GM21367 (cell line): ENCODE measurements at regions not wholly inside any gene's neighbourhood (a gene's known extent, or its start where the extent isn't known, plus 50 kb on each side); places are given as distances from the start of the nearest gene placed in this dataset.

ENCODE experiments used
- ATAC-seq: cut with Tn5 transposase; IDR thresholded peaks from one replicate; pipeline ENCODE4 v1.9.1; 2021; ENCODE audit not compliant: unreplicated experiment

DNA sequence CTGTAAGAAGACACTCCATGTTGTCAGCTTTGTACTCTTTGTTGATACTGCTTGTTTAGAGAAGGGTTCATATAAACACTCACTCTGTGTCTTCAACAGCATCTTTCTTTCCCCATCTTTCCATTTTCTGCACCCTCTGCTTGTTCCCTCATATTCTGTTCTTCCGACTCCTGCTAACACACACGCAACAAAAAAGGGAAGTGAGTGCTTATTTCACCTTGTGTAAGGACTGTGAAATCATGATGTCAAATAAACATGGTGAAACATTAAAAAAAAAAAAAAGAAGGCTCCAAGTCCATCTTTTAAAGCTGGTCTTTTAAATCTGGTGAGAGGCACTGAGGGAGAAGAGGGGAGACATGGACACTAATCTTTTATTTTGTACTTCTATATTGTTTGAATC, 145.4 kb downstream of the RPAP3 start:
- no peak for ATAC-seq

DNA sequence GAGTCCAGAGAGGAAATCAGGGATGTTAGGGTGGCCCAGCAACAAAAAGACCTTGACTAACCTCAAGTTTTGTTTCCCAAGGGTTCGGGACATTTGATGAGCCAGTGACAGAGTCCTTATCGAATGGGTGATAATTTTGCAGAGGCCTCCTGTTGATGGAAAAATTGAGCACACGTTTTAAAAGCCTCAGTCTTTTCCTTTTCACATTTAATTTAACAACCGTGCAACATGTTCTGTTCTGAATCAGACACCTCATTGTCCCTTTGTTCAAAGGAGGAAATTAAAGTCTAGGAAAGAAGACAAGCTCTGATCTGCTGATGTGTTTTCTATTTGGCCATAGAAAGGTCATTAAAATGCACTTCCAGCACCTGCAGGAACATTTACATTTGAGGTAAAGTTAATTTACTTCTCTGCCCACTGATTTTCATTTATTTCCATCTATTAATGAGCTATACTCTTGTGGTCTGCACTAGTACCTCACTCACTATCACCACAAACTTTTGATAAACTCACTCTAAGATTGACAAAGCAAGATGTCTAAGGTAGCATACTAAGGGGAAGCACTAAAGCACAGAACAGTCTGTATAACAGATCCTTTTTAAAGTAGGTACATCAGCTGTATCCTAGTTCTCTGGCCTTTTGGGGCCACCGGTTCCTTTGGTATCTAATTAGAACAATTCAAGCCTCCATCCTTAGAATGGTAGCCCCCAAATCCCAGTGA, 147.0 kb downstream of the RPAP3 start:
- ATAC-seq: no peak

- ATAC-seq: no peak
These were observed 148.4 kb downstream of the RPAP3 start for GRCh38 chr12:47557386-47557785.

DNA sequence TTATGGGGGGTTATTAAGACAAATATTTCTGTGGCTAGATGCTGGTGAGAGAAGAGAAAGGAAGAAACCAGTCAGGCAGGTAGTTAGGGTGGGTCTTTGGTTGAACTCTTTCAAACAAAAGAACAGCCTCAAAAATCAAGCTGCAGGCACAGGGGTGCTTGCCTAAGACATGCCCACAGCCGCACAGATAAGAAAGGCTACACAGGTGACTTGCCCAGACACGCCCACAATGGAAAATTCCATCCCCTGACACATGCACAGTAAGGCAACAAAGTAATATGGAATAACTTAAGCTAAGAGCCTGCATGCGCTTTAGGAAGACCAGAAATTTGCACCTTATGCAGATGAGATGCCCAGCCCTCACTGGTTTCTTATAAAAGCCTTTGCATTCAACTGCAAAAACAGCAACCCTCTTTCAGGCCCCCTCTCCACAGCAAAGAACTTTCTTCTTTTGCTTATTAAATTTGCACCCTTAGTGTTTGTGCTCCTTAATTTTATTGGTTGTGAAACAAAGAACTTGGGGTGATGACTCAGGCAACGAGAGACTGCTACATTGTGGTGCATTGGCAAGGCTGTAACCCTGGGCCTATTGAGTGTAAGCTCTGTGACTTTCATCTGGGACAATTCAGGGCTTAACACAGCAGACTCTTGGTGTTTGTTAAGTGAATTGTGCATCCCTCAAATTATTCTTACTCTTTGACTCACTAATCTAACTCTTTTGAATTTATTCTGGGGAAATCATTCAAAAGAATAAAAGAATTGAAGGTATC, 149.4 kb downstream of the RPAP3 start:
- ATAC-seq: no peak

DNA sequence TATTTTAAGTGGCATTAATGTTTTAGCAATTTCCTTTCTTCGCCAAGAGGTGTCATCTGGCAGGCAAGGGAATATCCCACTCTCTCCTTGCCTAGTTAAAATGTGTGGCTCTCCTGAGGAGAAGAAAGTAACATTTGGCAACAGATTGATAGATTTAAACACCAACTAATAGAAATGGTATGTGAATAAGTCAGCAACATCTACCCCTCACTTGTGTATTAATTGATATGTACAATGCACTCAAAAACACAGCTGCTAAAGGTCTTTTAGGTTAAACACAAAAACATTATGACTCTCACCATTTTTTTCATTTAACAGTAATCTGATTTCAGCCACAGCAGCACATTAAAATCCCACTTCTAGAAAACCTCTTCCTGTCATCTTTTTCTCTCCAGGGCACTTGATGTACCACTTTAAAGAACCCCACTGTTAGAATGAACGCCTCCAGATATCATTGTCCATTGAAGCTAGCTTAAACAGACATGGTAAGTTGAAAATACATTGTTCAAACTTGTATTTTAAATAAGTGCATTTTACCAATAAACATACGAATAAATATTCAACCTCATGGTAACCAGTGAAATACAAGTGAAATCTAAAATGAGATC, 151.7 kb downstream of the RPAP3 start:
- no peak for ATAC-seq

DNA sequence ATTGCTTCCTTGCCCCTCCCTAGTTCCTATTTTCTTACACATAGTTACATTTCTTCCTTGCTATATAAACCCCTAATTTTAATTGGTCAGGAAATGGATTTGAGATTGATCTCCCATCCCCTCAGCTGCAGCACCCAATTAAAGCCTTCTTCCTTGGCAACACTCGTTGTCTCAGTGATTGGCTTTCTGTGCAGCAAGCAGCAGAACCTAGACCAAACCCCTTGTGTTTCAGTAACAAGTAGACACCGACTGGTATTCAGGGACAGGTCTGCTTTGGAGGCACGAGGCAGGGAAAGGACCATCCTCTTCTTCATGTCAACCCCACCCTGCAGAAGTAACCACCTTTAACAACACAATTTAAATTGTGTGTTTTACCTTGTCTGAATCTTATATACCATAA, 152.6 kb downstream of the RPAP3 start:
- ATAC-seq: no peak

DNA sequence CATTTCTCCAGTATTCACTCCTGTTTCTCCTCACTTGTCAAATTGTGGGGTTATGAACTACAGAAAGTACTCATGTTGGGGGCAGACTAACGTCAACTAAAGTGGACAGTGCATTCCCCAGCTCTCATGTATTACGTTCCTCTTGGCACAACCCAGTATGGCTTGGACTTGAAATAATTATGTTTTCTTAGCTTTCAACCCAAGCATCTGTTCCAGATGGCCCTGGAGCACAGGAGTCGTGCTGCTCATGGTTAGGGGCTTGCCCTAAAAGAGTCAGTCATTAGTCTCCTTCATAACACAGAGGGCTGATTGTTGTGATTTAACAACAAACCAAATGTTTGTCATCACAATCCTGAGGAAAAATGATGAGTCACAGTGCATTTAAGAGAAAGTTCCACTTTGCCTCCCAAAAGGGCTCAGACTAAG, 154.4 kb downstream of the RPAP3 start:
- ATAC-seq: no peak

- no peak for ATAC-seq
These were observed 156.6 kb downstream of the RPAP3 start for GRCh38 chr12:47549258-47549657.

- no peak for ATAC-seq
These were observed 157.4 kb downstream of the RPAP3 start for GRCh38 chr12:47548401-47548800.

GRCh38 chr12:47547077-47547476, 158.8 kb downstream of the RPAP3 start:
- no peak for ATAC-seq

- no peak for ATAC-seq
These were observed 159.8 kb downstream of the RPAP3 start for GRCh38 chr12:47545938-47546609.

GRCh38 chr12:47534695-47535094, 171.1 kb downstream of the RPAP3 start:
- no peak for ATAC-seq

DNA sequence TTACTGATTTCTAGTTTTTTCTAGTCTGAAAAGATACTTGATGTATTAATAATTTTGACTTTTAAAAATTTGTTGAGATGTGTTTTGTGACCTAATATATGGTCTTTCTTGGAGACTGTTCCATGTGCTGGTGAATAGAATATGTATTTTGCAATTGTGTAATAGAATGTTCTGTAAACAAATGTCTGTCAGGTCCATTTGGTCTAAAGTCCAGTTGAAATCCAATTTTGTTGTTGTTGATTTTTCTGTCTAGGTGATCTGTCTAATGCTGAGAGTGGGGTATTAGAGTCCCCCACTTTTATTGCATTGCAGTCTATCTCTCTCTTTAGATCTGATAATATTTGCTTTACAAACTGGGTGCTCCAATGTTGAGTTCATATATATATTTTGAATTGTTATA, 175.8 kb downstream of the RPAP3 start:
- ATAC-seq: no peak

DNA sequence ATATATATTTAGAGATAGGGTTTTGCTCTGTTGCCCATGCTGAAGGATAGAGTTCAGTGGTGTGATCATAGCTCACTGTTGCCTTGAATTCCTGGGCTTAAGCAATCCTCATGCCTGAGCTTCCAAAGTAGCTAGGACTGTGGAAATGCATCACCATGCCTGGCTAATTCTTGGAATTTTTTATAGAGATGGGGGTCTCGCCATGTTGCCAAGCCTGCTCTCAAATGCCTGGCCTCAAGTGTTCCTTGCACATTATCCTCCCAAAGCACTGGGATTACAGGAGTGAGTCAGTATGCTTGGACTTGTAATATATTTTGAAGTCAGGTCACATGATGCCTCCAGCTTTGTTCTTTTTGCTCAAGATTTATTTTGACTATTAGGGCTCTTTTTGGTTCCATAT, 178.0 kb downstream of the RPAP3 start:
- ATAC-seq: no peak

DNA sequence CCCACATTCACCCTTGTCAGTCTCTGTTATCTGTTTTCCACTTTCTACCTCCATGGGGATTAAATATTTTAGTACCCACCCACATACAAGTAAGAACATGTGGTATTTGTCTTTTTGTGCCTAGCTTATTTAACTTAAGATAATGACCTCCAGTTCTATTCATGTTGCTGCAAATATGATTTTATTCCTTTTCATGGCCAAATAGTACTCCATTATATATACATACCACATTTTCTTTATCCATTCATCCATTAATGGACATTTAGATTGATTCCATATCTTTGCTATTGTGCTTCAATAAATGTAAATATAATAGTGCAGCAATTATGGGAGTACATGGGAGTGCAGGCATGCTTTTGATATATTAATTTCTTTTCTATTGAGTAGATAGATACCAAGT, 185.8 kb downstream of the RPAP3 start:
- ATAC-seq: no peak

- ATAC-seq: no peak
These were observed 188.7 kb downstream of the RPAP3 start for GRCh38 chr12:47517122-47517521.

- ATAC-seq: no peak
These were observed 196.4 kb downstream of the RPAP3 start for GRCh38 chr12:47509398-47509851.

- ATAC-seq: no peak
These were observed 198.6 kb downstream of the RPAP3 start for GRCh38 chr12:47507221-47507620.

DNA sequence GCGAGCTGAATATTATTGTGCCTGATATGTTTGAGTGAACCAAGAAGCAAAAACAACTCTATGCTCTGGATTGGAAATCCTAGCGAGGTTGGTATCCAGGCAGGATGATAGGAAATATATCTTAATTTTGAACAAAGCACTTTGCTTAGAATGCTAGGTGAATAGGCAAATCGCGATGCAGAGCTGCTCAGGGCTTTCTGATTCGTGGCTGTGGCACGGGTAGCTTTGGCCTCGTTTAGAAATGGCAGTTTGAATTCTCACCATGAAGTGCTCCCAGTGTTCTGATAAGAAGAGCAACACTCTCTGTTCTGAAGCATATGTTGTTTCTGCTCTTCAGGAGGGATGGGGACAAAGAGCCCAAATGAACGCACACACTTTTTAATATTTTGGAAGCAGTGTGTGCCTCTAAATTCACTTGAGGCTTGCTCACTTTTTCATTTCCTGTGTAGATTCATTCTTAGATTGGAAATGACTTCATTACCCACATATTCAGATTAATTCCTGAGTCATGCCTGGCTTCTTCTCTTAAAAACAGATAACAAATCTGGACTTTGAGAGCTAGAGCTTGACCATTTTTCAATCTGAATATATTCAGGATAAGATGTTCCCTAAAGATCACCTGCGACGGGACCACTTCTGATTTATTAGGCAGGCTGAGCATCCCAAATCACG, 200.9 kb downstream of the RPAP3 start:
- no peak for ATAC-seq

- no peak for ATAC-seq
These were observed 212.0 kb downstream of the RPAP3 start for GRCh38 chr12:47493801-47494200.
